ENCODE measurements at regions not wholly inside any gene's neighbourhood (a gene's known extent, or its start where the extent isn't known, plus 50 kb on each side); places are given as distances from the start of the nearest gene placed in this dataset.

- TF ChIP-seq CTCF (IDR thresholded peaks at IDR 0.05; ENCODE audit: poor library complexity) (peak; percentile 87), EZH2 (IDR thresholded peaks at IDR 0.05; ENCODE audit: borderline replicate concordance) (no peak), EZH2phosphoT487 (IDR thresholded peaks at IDR 0.05; ENCODE audit: low read depth, severe bottlenecking, unreplicated experiment) (no peak)
These were observed 123.6 kb downstream of the PALM2AKAP2 start for GRCh38 chr9:109903515-109904138.

Data from hepatocyte (in vitro differentiated cells).